HG03521 (cell line): ENCODE measurements at regions not wholly inside any gene's neighbourhood (a gene's known extent, or its start where the extent isn't known, plus 50 kb on each side); places are given as distances from the start of the nearest gene placed in this dataset.

Source experiments
- ATAC-seq: cut with Tn5 transposase; IDR thresholded peaks from one replicate; pipeline ENCODE4 v1.9.1; 2021; ENCODE audit warnings: mild to moderate bottlenecking, moderate library complexity; ENCODE audit not compliant: unreplicated experiment

- ATAC-seq, result no peak
These were observed 80.2 kb upstream of the APCDD1 start for GRCh38 chr18:10374195-10374594.

- no peak for ATAC-seq
These were observed 79.7 kb upstream of the APCDD1 start for GRCh38 chr18:10374636-10375293.

GRCh38 chr18:10376731-10377130 lies 77.7 kb upstream of the APCDD1 start:
- no peak for ATAC-seq

GRCh38 chr18:10377956-10378355 lies 76.5 kb upstream of the APCDD1 start:
- ATAC-seq, result no peak

GRCh38 chr18:10378688-10379420 lies 75.6 kb upstream of the APCDD1 start:
- ATAC-seq, result no peak

GRCh38 chr18:10379522-10379921 lies 74.9 kb upstream of the APCDD1 start:
- ATAC-seq, result no peak

- no peak for ATAC-seq
These were observed 72.9 kb upstream of the APCDD1 start for GRCh38 chr18:10381516-10381915.

GRCh38 chr18:10381951-10382350 lies 72.5 kb upstream of the APCDD1 start:
- ATAC-seq, result no peak

- ATAC-seq, result no peak
These were observed 68.4 kb upstream of the APCDD1 start for GRCh38 chr18:10386049-10386448.

- ATAC-seq, result no peak
These were observed 67.5 kb upstream of the APCDD1 start for GRCh38 chr18:10386956-10387355.

- no peak for ATAC-seq
These were observed 67.0 kb upstream of the APCDD1 start for GRCh38 chr18:10387399-10387798.

- ATAC-seq, result no peak
These were observed 66.1 kb upstream of the APCDD1 start for GRCh38 chr18:10388373-10388772.

- ATAC-seq, result no peak
These were observed 62.9 kb upstream of the APCDD1 start for GRCh38 chr18:10391506-10391905.

- ATAC-seq, result no peak
These were observed 57.4 kb upstream of the APCDD1 start for GRCh38 chr18:10397004-10397403.

GRCh38 chr18:10398571-10398970 lies 55.9 kb upstream of the APCDD1 start:
- ATAC-seq, result no peak

GRCh38 chr18:10399465-10399864 lies 55.0 kb upstream of the APCDD1 start:
- no peak for ATAC-seq

GRCh38 chr18:10400534-10401307 lies 53.7 kb upstream of the APCDD1 start:
- no peak for ATAC-seq

- ATAC-seq, result no peak
These were observed 52.9 kb upstream of the APCDD1 start for GRCh38 chr18:10401521-10401920.

GRCh38 chr18:10401930-10402329 lies 52.5 kb upstream of the APCDD1 start:
- no peak for ATAC-seq

GRCh38 chr18:10402871-10403559 lies 51.4 kb upstream of the APCDD1 start:
- no peak for ATAC-seq

GRCh38 chr18:10403708-10404107 lies 50.7 kb upstream of the APCDD1 start:
- no peak for ATAC-seq
